GM18508 (cell line): ENCODE measurements at regions not wholly inside any gene's neighbourhood (a gene's known extent, or its start where the extent isn't known, plus 50 kb on each side); places are given as distances from the start of the nearest gene placed in this dataset.
"Not testable (repeated sequence)": the region's sequence is repeated elsewhere in the genome, so short reads cannot be mapped to it uniquely, and the experiment has no call there.

ENCODE experiments used
- ATAC-seq: cut with Tn5 transposase; IDR thresholded peaks from one replicate; pipeline ENCODE4 v1.9.1; 2021; ENCODE audit warnings: moderate number of reproducible peaks; ENCODE audit not compliant: insufficient read depth, unreplicated experiment

GRCh38 chr5:158236511-158237335 is 377.8 kb upstream of the CLINT1 start:
- no peak for ATAC-seq

GRCh38 chr5:158235159-158235547 is 376.2 kb upstream of the CLINT1 start:
- ATAC-seq = no peak

GRCh38 chr5:158234323-158235158 is 375.6 kb upstream of the CLINT1 start:
- no peak for ATAC-seq

DNA sequence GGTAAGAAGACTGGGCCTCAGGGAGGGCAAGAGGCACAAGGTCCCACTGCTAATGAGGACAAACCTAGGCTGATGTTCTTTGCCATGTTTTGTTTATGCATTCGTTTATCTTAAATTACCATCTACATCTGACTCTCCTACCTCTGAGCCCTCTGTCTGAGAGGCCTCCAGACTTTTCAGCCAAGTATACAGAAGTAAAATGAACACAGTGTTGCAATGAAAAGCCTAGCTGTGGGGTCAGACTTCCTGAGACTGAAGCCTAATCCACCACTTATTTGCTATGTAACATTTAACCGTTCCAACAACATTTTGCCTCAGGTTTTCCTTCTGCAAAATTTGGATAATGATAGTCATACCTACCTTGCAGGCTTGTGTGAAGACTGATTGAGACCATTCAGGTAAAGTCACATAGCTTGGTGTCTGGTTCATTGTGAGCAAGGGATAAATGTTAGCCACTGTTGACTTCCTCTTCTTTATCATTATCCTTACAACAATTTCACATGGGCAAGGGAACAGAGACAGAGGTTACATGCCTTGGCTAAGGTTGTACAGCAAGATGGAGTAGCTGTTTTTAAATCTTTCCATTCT is 374.9 kb upstream of the CLINT1 start:
- ATAC-seq = no peak

DNA sequence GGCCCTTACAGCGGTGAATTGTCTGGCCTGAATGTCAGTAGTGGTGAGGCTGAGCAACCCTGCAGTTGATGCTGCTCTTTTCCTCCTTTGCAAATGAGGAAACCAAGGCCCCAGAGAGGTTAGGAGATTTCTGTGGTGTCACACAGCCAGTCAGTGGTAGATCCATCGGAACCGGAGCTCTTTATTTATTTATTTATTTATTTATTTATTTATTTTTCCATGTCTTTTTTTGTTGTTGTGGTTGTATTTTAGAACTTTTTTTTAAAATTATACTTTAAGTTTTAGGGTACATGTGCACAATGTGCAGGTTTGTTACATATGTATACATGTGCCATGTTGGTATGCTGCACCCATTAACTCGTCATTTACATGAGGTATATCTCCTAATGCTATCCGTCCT is 368.4 kb upstream of the CLINT1 start:
- ATAC-seq = not testable (repeated sequence)

DNA sequence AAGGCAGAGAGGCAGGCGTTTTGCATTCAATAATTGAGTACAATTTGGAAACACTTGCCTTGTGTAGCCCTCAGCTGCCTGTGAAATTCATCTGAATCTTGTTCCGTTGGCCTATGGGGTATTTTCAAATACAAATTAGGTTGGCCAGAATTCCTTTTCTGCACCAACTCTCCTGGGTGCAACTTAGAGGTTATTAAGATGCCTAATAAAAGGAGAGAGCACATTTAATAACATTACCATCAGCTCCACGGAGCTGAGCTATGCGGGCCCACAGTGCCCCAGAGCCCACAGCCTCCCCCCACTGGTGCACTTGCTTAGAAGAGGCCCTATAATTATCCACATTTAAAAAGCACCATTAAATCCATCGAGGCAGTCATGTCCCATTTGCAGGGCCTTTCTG is 367.6 kb upstream of the CLINT1 start:
- no peak for ATAC-seq

DNA sequence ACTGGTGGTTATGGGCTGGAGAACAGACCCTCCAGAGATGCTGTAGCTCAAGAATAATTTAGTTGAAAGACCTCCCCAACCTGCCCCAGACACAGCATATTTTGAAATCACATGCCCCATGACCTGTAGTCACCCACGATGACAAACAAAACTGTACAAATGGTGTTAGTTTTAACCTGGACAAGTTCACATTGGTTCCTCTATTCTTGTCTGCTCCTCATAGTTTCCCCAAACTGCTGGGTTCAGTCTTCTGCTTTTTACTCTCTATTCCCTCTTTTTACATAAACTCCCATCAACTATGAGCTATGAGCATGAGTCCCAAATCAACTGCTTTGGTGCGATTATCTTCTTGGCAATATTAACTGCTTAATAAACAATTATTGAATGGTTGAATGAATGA is 365.3 kb upstream of the CLINT1 start:
- ATAC-seq = no peak

DNA sequence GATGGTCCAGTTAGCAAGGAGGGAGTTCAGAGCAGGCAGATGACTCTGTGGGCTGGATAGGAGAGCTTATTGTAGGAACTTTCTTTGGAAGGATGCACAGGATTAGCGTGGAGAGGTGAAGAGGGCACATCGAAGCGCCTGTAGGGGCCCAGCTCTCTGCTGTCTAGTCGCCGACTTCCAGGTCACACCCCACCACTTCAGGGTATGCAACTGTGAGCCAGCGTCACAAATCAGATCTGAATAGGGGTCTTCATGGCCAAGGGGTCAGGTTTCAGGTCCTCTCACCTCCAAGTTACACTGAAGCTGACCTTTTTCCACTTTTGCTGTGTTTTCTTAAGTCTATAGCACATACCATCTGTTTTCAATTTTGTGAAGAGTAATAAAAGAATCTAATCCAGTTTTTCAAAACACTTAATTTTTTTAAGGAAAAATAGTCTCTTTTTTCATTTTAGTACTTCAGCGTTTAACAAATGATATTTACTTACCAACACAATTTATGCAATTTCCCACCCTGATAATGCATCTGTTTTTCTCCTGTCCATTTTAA is 364.2 kb upstream of the CLINT1 start:
- no peak for ATAC-seq

- ATAC-seq = no peak
Measured at GRCh38 chr5:158212917-158213316, 354.0 kb upstream of the CLINT1 start.

- ATAC-seq = no peak
Measured at GRCh38 chr5:158212237-158212636, 353.3 kb upstream of the CLINT1 start.

- ATAC-seq = no peak
Measured at GRCh38 chr5:158209219-158209908, 350.4 kb upstream of the CLINT1 start.

DNA sequence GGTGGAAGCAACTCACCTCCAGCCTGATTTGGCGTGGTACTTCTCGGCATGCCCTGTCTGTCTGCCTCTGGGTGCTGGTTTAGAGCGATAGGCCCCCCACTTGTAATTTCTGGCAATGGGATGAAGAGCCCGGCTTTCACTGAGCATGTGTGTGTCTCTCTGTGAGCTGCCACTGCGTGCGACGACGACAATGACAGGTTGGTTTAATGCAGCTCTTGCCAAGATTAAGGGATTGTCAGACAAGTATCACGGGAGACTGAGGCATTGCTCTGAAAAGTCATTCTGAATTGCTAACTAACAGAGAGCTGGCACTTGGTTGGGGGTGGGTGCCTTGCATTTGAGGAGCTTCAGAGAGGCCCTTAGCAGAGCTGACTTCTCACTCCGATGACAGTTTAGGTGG is 348.8 kb upstream of the CLINT1 start:
- no peak for ATAC-seq

- no peak for ATAC-seq
Measured at GRCh38 chr5:158205992-158206391, 347.0 kb upstream of the CLINT1 start.

DNA sequence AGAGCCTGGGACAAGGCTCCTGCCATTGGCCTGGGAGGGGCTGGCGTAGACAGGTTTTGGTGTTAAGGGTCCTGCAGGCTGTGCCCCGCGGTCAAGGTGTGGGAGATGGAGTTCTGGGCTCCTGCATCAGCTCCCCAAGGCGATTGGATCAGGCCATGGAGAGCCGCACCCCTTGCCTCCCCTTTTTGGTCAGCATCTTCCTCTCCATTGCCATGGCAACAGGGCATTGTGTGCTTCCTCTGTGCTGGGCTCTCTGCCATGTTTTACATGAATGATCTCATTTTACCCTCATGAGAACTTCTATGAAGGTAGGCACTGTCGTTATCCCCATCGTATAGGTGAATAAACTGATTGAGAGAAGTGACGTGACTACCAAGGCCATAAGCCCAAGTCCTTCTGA is 344.3 kb upstream of the CLINT1 start:
- ATAC-seq = no peak

DNA sequence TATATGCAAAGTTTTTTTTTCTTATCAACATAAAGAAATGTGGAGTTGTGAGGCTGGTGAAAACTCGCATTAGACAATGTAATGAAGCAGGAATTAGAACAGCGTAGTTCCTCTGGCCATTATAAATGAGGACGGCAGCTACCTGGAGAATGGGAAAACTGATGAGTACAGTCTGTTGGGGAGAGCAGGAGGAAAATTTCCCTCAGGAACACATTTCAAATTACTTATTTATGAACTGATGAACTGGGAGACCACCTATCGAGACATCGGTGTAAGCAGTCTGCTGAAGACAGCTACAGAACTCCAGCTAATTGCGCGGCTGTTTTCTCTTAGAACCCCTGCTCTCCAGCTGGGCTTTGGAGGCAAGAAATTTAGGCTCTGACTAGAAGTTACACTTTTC is 343.9 kb upstream of the CLINT1 start:
- no peak for ATAC-seq

DNA sequence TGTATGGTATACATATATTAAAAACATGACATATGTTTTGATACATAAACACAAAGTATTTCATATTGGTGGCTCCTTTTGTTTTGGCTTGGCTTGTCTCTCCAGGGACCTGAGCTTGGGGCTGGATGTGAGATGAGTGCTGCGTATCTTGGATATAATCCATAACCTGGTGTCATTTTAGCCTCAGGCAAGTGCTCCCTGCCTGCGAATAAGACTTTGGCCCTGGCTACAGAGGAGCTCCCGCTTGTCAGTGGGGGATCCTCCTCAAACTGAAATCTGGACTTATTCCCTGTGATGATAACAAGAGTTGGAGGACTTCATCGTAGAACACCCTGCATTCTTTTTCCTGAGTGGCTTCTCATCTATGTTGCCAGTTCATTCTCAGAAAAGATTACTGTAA is 341.7 kb upstream of the CLINT1 start:
- ATAC-seq = no peak

DNA sequence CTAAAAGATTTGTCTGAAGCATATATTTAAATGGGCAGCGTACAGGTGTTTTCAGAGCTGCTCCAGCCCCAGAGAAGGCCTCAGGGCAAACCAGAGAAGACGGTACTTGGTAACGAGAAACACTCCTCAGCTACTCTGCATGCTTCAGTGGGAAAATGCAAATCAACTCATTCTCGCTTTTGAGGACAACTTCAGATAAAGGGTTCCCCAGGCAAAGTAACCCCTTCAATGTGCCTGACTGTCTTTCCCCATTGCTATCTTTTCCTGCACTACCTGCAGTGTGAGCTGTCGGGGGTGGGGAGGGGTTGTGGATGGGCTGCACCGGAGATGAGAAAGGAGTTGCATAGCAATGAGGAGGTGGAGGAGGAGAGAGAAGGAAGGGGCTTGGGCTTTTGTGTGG is 339.7 kb upstream of the CLINT1 start:
- ATAC-seq = peak; percentile 74

GRCh38 chr5:158195416-158196210 is 336.7 kb upstream of the CLINT1 start:
- no peak for ATAC-seq

DNA sequence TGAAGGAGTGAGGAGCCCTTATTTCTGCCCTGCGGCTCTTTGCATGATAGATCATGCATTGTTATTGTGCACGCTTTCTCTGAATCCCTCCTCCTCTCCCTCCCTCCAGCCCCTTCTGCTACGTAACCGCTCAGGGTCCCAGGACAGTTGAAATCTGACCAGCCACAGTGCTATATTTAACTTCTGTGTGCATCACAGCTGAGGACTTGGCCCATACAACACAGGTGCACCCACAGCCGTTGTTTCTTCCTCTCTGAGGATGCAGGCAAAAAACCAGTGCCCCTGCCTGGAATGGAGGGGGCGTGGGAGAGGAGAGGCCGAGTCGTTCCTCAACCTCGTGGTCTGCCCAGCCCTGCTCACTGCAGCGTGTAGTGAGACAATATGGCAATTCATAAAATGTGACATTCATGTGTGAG is 335.6 kb upstream of the CLINT1 start:
- ATAC-seq = no peak

GRCh38 chr5:158193395-158193794 is 334.4 kb upstream of the CLINT1 start:
- not testable (repeated sequence) for ATAC-seq
